GM18517 (cell line): ENCODE measurements at regions not wholly inside any gene's neighbourhood (a gene's known extent, or its start where the extent isn't known, plus 50 kb on each side); places are given as distances from the start of the nearest gene placed in this dataset.

Experiments used
- ATAC-seq: cut with Tn5 transposase; IDR thresholded peaks from one replicate; pipeline ENCODE4 v1.9.1; 2021; ENCODE audit warnings: mild to moderate bottlenecking, moderate library complexity; ENCODE audit not compliant: unreplicated experiment

GRCh38 chr4:13081830-13082229, 402.3 kb downstream of the RAB28 start:
- ATAC-seq, result no peak

- no peak for ATAC-seq
Observed at GRCh38 chr4:13067077-13067476, 417.1 kb downstream of the RAB28 start.

- no peak for ATAC-seq
Observed at GRCh38 chr4:13059019-13059418, 425.1 kb downstream of the RAB28 start.

GRCh38 chr4:13056630-13057189, 427.4 kb downstream of the RAB28 start:
- no peak for ATAC-seq

- ATAC-seq, result no peak
Observed at GRCh38 chr4:13054420-13054970, 429.6 kb downstream of the RAB28 start.

GRCh38 chr4:13047591-13047990, 436.5 kb downstream of the RAB28 start:
- no peak for ATAC-seq

- ATAC-seq, result no peak
Observed at GRCh38 chr4:13036841-13037240, 447.3 kb downstream of the RAB28 start.

GRCh38 chr4:13032936-13033335, 451.2 kb downstream of the RAB28 start:
- no peak for ATAC-seq

- ATAC-seq, result no peak
Observed at GRCh38 chr4:13024147-13025105, 459.7 kb downstream of the RAB28 start.

- no peak for ATAC-seq
Observed at GRCh38 chr4:13007802-13008470, 476.2 kb downstream of the RAB28 start.

- no peak for ATAC-seq
Observed at GRCh38 chr4:12993923-12994322, 490.2 kb downstream of the RAB28 start.

- no peak for ATAC-seq
Observed at GRCh38 chr4:12987284-12987683, 496.9 kb downstream of the RAB28 start.

- ATAC-seq, result no peak
Observed at GRCh38 chr4:12979797-12980196, 504.3 kb downstream of the RAB28 start.

GRCh38 chr4:12978310-12978709, 505.8 kb downstream of the RAB28 start:
- no peak for ATAC-seq

- ATAC-seq, result no peak
Observed at GRCh38 chr4:12975511-12975910, 508.6 kb downstream of the RAB28 start.

GRCh38 chr4:12973522-12973921, 510.6 kb downstream of the RAB28 start:
- ATAC-seq, result no peak

GRCh38 chr4:12968345-12968744, 515.8 kb downstream of the RAB28 start:
- no peak for ATAC-seq

GRCh38 chr4:12966726-12967125, 517.4 kb downstream of the RAB28 start:
- no peak for ATAC-seq

- no peak for ATAC-seq
Observed at GRCh38 chr4:12965334-12965733, 518.8 kb downstream of the RAB28 start.

GRCh38 chr4:12963912-12964311, 520.2 kb downstream of the RAB28 start:
- ATAC-seq, result no peak

GRCh38 chr4:12963291-12963690, 520.8 kb downstream of the RAB28 start:
- ATAC-seq, result no peak
